Heart right ventricle (tissue), 16 donors: ENCODE measurements at regions not wholly inside any gene's neighbourhood (a gene's known extent, or its start where the extent isn't known, plus 50 kb on each side); places are given as distances from the start of the nearest gene placed in this dataset.

Source experiments
- ATAC-seq, 8 donors: fragments of 200-7000 bp; cut with Tn5 transposase; one replicate each; pipeline ENCODE4 v1.9.1; 2020; ENCODE audit warnings: mild to moderate bottlenecking in 8 of 8, moderate library complexity in 8 of 8, moderate number of reproducible peaks in 1 of 8
- DNase-seq, 2 donors: peaks; one replicate each; pipeline ENCODE4 v3.0.0-alpha.2; 2020
- H3K27ac ChIP-seq, 10 donors: fragments of 200-600 bp; sonication (generic) in 2 of 10; one replicate each; pipeline versions ENCODE4 v1.5.0 to v1.8.0; 2020 to 2022; ENCODE audit warnings: mild to moderate bottlenecking in 3 of 10
- H3K27me3 ChIP-seq, 7 donors: fragments of 200-600 bp; one replicate each; pipeline ENCODE4 v1.8.0; 2021 to 2022; ENCODE audit warnings: mild to moderate bottlenecking in 2 of 7
- H3K36me3 ChIP-seq, 9 donors: fragments of 200-600 bp; sonication (generic) in 1 of 9; one replicate each; pipeline versions ENCODE4 v1.5.0 to v1.8.0; 2020 to 2022; ENCODE audit warnings: mild to moderate bottlenecking in 2 of 9
- H3K4me1 ChIP-seq, 9 donors: fragments of 200-600 bp; sonication (generic) in 1 of 9; one replicate each; pipeline versions ENCODE4 v1.5.0 to v1.8.0; 2020 to 2022; ENCODE audit warnings: mild to moderate bottlenecking in 4 of 9
- H3K4me3 ChIP-seq, 10 donors: fragments of 200-600 bp; sonication (generic) in 2 of 10; one replicate each; pipeline versions ENCODE4 v1.5.0 to v1.8.0; 2020 to 2022; ENCODE audit warnings: mild to moderate bottlenecking in 7 of 10, moderate library complexity in 2 of 10
- H3K9me3 ChIP-seq, 11 donors: fragments of 200-600 bp in 10 of 11; sonication (generic) in 2 of 11; one replicate each; pipeline versions ENCODE4 v1.5.0 to v1.8.0; 2013 to 2022; ENCODE audit warnings: mild to moderate bottlenecking in 2 of 11, control low read depth in 1 of 11, moderate library complexity in 1 of 11
- CTCF ChIP-seq, 9 donors: fragments of 200-600 bp; sonication (generic) in 2 of 9; IDR thresholded peaks; one replicate each; pipeline versions ENCODE4 v1.5.0 to v1.8.0; 2021 to 2022; ENCODE audit warnings: antibody characterized with exemption in 9 of 9, mild to moderate bottlenecking in 5 of 9, moderate library complexity in 1 of 9
- WGBS, 2 donors: extraction: QIAGEN DNeasy Blood & Tissue Kit; methylation state at CpG; one replicate each; pipeline ENCODE4 v1.1.7; 2013; ENCODE audit warnings: inconsistent platforms in 1 of 2; 5-methylcytosine and 5-hydroxymethylcytosine counted together
- intact Hi-C, 10 donors: fragments of 100-400 bp; cut with DNase I; formaldehyde crosslinking; loops; one replicate each; pipeline versions ENCODE4 v1.11.1 to v1.14.2; 2022
- donor health status: Arrhythmogenic right ventricular cardiomyopathy.
- donor health status: ischemic (EF 13 %, LVEDD 7.1; RV severe dilation, severe dysfunction).
- donor health status: healthy with polysubstance abuse.
- donor health status: DM: no; HTN: yes; CAD: no.
- donor health status: DM: no; HTN: no; CAD: no.
- donor health status: ischemic (EF 25% LVEDD 6.9; RV normal size, moderate dysfunction).
- donor health status: ischemic (EF 25% LVEDD 5.7; RV mildly dilated, moderate dysfunction).
- donor health status: healthy.
- donor health status: DM: yes; HTN: yes; CAD: no.
- donor health status: Ischemic cardiomyopathy.
- donor health status: ischemic (EF 35%, LVEDD 5.7; RV mildly dilated, moderate dysfunction).
- donor health status: nonischemic (EF 11% LVEDD 7.7; RV severe dilation, severe dysfunction).
- donor health status: DM: yes; HTN: yes; CAD: no.
- donor health status: PGD.
- donor health status: ischemic (EF 29% LVEDD 5.4; RV normal size, mild dysfunction).
- donor health status: nonischemic (EF 23%, LVEDD 6.1; RV moderate dilation, normal function).

DNA sequence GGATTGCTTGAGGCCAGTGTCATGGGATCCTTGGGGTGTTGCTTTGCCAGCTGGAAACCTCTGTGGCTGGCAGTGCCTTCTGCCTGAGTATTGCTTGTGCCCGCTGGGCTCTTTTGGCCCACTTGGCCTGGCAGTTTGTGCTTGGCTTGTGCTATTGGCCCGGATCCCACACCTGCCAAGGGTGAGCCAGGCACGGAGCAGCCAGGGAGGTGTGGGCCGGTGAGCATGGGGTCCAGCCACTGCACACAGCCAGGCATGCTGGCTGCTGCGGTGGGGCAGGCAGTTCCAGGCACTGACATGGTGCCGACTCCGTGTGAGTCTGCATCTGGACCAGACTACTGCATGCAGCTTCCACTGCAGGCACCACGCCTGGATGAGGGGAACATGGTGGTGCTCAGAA, 62.5 kb upstream of the SYNCRIP start:
- H3K27me3 ChIP-seq, result no peaks in the 10 kb centered on the region
- H3K36me3 ChIP-seq, result no peaks in the 10 kb centered on the region
- no peak for TF ChIP-seq CTCF (IDR thresholded peaks at IDR 0.05)
- intact Hi-C loops, result no loop called here
- no peaks in the 10 kb centered on the region for H3K4me1 ChIP-seq
- H3K4me3 ChIP-seq, result no peak overlapping the region
- H3K9me3 ChIP-seq, result peaks cover 0 to 14% (median 0%) of the 10 kb centered on the region in 11 donors
- no peak overlapping the region for H3K27ac ChIP-seq
- ATAC-seq (no peak), DNase-seq (no peak)
- 89 to 94% methylated on average over 8 of the region's 8 CpGs for WGBS, 2 donors

DNA sequence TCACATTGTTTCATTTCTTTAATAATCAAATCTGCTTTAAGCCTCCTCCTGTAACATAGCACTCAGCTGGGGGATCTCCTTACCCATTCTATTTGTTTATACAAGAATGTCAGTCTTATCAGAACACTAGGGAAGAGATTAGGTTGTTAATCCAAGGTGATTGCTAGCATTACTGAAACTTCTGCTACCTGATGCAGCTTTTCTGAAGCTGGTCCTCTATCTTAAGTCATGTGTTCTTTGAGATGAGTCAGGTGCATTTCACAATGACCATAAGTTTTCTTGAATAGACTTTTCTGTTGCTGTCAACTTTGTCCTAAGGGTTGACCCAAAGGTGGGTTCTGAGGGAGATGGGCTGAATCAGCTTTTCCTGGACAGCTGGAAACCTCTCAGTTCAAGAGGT, 60.7 kb upstream of the SYNCRIP start:
- Histone ChIP-seq H3K4me1 (no peaks in the 10 kb centered on the region), H3K9me3 (peaks cover 0 to 4% (median 0%) of the 10 kb centered on the region in 11 donors), H3K4me3 (no peak overlapping the region), H3K36me3 (no peaks in the 10 kb centered on the region), H3K27ac (no peak overlapping the region), H3K27me3 (no peaks in the 10 kb centered on the region)
- ATAC-seq (no peak), DNase-seq (no peak)
- TF ChIP-seq CTCF (IDR thresholded peaks at IDR 0.05), result no peak
- intact Hi-C loops, result no loop called here
